ENCODE measurements at regions not wholly inside any gene's neighbourhood (a gene's known extent, or its start where the extent isn't known, plus 50 kb on each side); places are given as distances from the start of the nearest gene placed in this dataset.

- CTCF ChIA-PET: interaction anchor here (2.1 kb wide), 1 partner anchor 21 kb away, joined by 8 read pairs; no protein-coding TSS in a partner anchor
Observed at GRCh38 chr15:95280711-95281110, 1049.3 kb downstream of the MCTP2 start.

GRCh38 chr15:95281470-95281869, 1049.0 kb upstream of the NR2F2 start:
- no peak overlapping the region for H3K4me2 ChIP-seq
- H3K9me2 ChIP-seq: no peaks in the 10 kb centered on the region
- CTCF ChIA-PET: interaction anchor here (1.7 to 2.1 kb wide), 2 partner anchors 10 to 22 kb away, joined by 6 to 8 read pairs; no protein-coding TSS in a partner anchor
- H3K79me2 ChIP-seq (ENCODE audit: insufficient read depth): no peaks in the 10 kb centered on the region
- POLR2A ChIA-PET: no interaction called here
- H4K20me1 ChIP-seq (ENCODE audit: insufficient read depth): no peaks in the 10 kb centered on the region
- no peaks in the 10 kb centered on the region for H3K9me3 ChIP-seq
- H3K9ac ChIP-seq: no peak overlapping the region
- no peak for DNase-seq
- 11% methylated on average over 2 of the region's 2 CpGs for WGBS (ENCODE audit: low lambda C conversion rate)
- H3K4me3 ChIP-seq (ENCODE audit: low read depth in 2 of 2, low read length in 1 of 2): no peak overlapping the region
- TF ChIP-seq SMC3 (IDR thresholded peaks at IDR 0.05; ENCODE audit: low read depth, low read length): no peak
- no peak for TF ChIP-seq PBX3 (IDR thresholded peaks at IDR 0.05)
- TF ChIP-seq EZH2phosphoT487 (IDR thresholded peaks at IDR 0.05; ENCODE audit: borderline replicate concordance, low read depth): no peak
- no peak for TF ChIP-seq ZBTB33 (IDR thresholded peaks at IDR 0.05; ENCODE audit: borderline replicate concordance, low read depth)
- TF ChIP-seq TAF1 (IDR thresholded peaks at IDR 0.05; ENCODE audit: borderline replicate concordance, low read depth, low read length): no peak
- no peak for TF ChIP-seq POLR2AphosphoS5 (IDR thresholded peaks at IDR 0.05; ENCODE audit: low read depth, low read length)
- H2AFZ ChIP-seq (ENCODE audit: low read depth): no peak overlapping the region
- H3K27ac ChIP-seq (ENCODE audit: low read depth in 2 of 2, low read length in 1 of 2): no peak overlapping the region
- H3K27me3 ChIP-seq (ENCODE audit: insufficient read depth): no peaks in the 10 kb centered on the region
- H3K4me1 ChIP-seq (ENCODE audit: control insufficient read depth in 1 of 2, insufficient read depth in 2 of 2, low read depth in 1 of 2, low read length in 1 of 2): no peaks in the 10 kb centered on the region
- H3K36me3 ChIP-seq (replicated peaks in 1 of 2; ENCODE audit: control insufficient read depth in 1 of 2, insufficient read depth in 2 of 2, low read length in 1 of 2): no peaks in the 10 kb centered on the region
- no peaks in the 10 kb centered on the region for H3F3A ChIP-seq (replicated peaks; ENCODE audit: insufficient read depth)

More at GRCh38 chr15:95280711-95281110, 1049.3 kb downstream of the MCTP2 start:
- no peaks in the 10 kb centered on the region for H3F3A ChIP-seq (replicated peaks; ENCODE audit: insufficient read depth)
- no peak overlapping the region for H2AFZ ChIP-seq (ENCODE audit: low read depth)
- POLR2A ChIA-PET: no interaction called here
- H4K20me1 ChIP-seq (ENCODE audit: insufficient read depth): no peaks in the 10 kb centered on the region
- no peak overlapping the region for H3K9ac ChIP-seq
- no peak overlapping the region for H3K4me3 ChIP-seq (ENCODE audit: low read depth in 2 of 2, low read length in 1 of 2)
- no peak overlapping the region for H3K4me2 ChIP-seq
- no peaks in the 10 kb centered on the region for H3K27me3 ChIP-seq (ENCODE audit: insufficient read depth)
- no peak overlapping the region for H3K27ac ChIP-seq (ENCODE audit: low read depth in 2 of 2, low read length in 1 of 2)
- no peaks in the 10 kb centered on the region for H3K9me3 ChIP-seq
- H3K36me3 ChIP-seq (replicated peaks in 1 of 2; ENCODE audit: control insufficient read depth in 1 of 2, insufficient read depth in 2 of 2, low read length in 1 of 2): no peaks in the 10 kb centered on the region
- WGBS (ENCODE audit: low lambda C conversion rate): 39% methylated on average over 5 of the region's 5 CpGs
- DNase-seq: no peak
- no peaks in the 10 kb centered on the region for H3K79me2 ChIP-seq (ENCODE audit: insufficient read depth)
- H3K4me1 ChIP-seq (ENCODE audit: control insufficient read depth in 1 of 2, insufficient read depth in 2 of 2, low read depth in 1 of 2, low read length in 1 of 2): no peaks in the 10 kb centered on the region
- no peaks in the 10 kb centered on the region for H3K9me2 ChIP-seq
- no peak for TF ChIP-seq NRF1 (IDR thresholded peaks at IDR 0.05; ENCODE audit: low read depth, low read length)

- Histone ChIP-seq H3K9ac (no peak overlapping the region), H3K4me1 (ENCODE audit: control insufficient read depth in 1 of 2, insufficient read depth in 2 of 2, low read depth in 1 of 2, low read length in 1 of 2) (no peaks in the 10 kb centered on the region), H3K27ac (ENCODE audit: low read depth in 2 of 2, low read length in 1 of 2) (no peak overlapping the region), H3K4me2 (no peak overlapping the region), H4K20me1 (ENCODE audit: insufficient read depth) (no peaks in the 10 kb centered on the region), H3K36me3 (replicated peaks in 1 of 2; ENCODE audit: control insufficient read depth in 1 of 2, insufficient read depth in 2 of 2, low read length in 1 of 2) (no peaks in the 10 kb centered on the region), H3K4me3 (ENCODE audit: low read depth in 2 of 2, low read length in 1 of 2) (no peak overlapping the region), H3K79me2 (ENCODE audit: insufficient read depth) (no peaks in the 10 kb centered on the region), H3K27me3 (ENCODE audit: insufficient read depth) (no peaks in the 10 kb centered on the region), H3F3A (replicated peaks; ENCODE audit: insufficient read depth) (no peaks in the 10 kb centered on the region), H2AFZ (ENCODE audit: low read depth) (no peak overlapping the region), H3K9me3 (no peaks in the 10 kb centered on the region), H3K9me2 (no peaks in the 10 kb centered on the region)
- WGBS (ENCODE audit: low lambda C conversion rate): 20% methylated on average over 4 of the region's 4 CpGs
- DNase-seq: no peak
- TF ChIP-seq MEF2A (IDR thresholded peaks at IDR 0.05; ENCODE audit: borderline replicate concordance, low read depth) (no peak), POLR2AphosphoS5 (IDR thresholded peaks at IDR 0.05; ENCODE audit: low read depth, low read length) (no peak), RFX5 (IDR thresholded peaks at IDR 0.05; ENCODE audit: low read length) (no peak), USF1 (IDR thresholded peaks at IDR 0.05; ENCODE audit: borderline replicate concordance, low read depth) (no peak), FOXJ3 (CRISPR knock-in tag; IDR thresholded peaks at IDR 0.05) (no peak)
- CTCF ChIA-PET: interaction anchor here (1.0 to 1.5 kb wide), 2 partner anchors 7 to 25 kb away, joined by 4 read pairs; no protein-coding TSS in a partner anchor
- POLR2A ChIA-PET: no interaction called here
Observed at GRCh38 chr15:95284492-95284891, 1046.0 kb upstream of the NR2F2 start.
